Tibial nerve (tissue), 4 donors: ENCODE measurements at regions not wholly inside any gene's neighbourhood (a gene's known extent, or its start where the extent isn't known, plus 50 kb on each side); places are given as distances from the start of the nearest gene placed in this dataset.

Source experiments
- CTCF ChIP-seq, 5 experiments: fragments of 200-600 bp in 3 of 5; fragments of 450-650 bp in 2 of 5; sonication (generic) in 3 of 5; IDR thresholded peaks; one replicate each; pipeline ENCODE4 v1.5.1; 2016 to 2019; ENCODE audit warnings: antibody characterized with exemption in 5 of 5, mild to moderate bottlenecking in 3 of 5, moderate library complexity in 2 of 5
- EP300 ChIP-seq, 2 donors: sonication (generic); formaldehyde crosslinking; IDR thresholded peaks; one replicate each; pipeline ENCODE4 v1.6.1; 2017; ENCODE audit warnings: antibody characterized with exemption in 2 of 2, mild to moderate bottlenecking in 1 of 2
- POLR2A ChIP-seq, 2 donors: fragments of 450-650 bp; IDR thresholded peaks; one replicate each; pipeline ENCODE4 v1.6.1; 2017; ENCODE audit warnings: antibody characterized with exemption in 2 of 2, mild to moderate bottlenecking in 2 of 2, moderate library complexity in 2 of 2

GRCh38 chr2:117137371-117137770, 677.1 kb upstream of the DDX18 start:
- no peak for TF ChIP-seq CTCF (IDR thresholded peaks at IDR 0.05)
- no peak for TF ChIP-seq POLR2A (IDR thresholded peaks at IDR 0.05)
- TF ChIP-seq EP300 (IDR thresholded peaks at IDR 0.05), result no peak
